DOHH2 (cell line): ENCODE measurements at regions not wholly inside any gene's neighbourhood (a gene's known extent, or its start where the extent isn't known, plus 50 kb on each side); places are given as distances from the start of the nearest gene placed in this dataset.
A peak's percentile ranks its signal among the peaks of the same experiment; 100 is the strongest.

Experiments used
- H3F3A ChIP-seq: fragments of 200-600 bp; sonication (generic), shearing (Covaris generic); 2 replicates; pipeline ENCODE4 v1.6.0; 2016; ENCODE audit warnings: antibody characterized with exemption, mild to moderate bottlenecking; ENCODE audit not compliant: control insufficient read depth, insufficient read depth
- H3K27ac ChIP-seq: fragments of 200-600 bp; sonication (generic); 2 replicates; pipeline ENCODE4 v1.5.1; 2014; ENCODE audit warnings: low read depth, mild to moderate bottlenecking, low read length, moderate library complexity
- H3K27me3 ChIP-seq: fragments of 200-600 bp; sonication (generic); 2 replicates; pipeline ENCODE4 v1.6.1; 2014; ENCODE audit warnings: mild to moderate bottlenecking, low read length, mixed read lengths; ENCODE audit not compliant: control insufficient read depth
- H3K36me3 ChIP-seq: fragments of 200-600 bp; sonication (generic); 2 replicates; pipeline ENCODE4 v1.6.1; 2014; ENCODE audit warnings: mild to moderate bottlenecking, low read length, moderate library complexity, mixed read lengths; ENCODE audit not compliant: control insufficient read depth
- H3K4me1 ChIP-seq: fragments of 200-600 bp; sonication (generic); 2 replicates; pipeline ENCODE4 v1.6.1; 2014; ENCODE audit warnings: mild to moderate bottlenecking, low read length, mixed read lengths; ENCODE audit not compliant: control insufficient read depth
- H3K4me2 ChIP-seq: fragments of 200-600 bp; sonication (generic); 2 replicates; pipeline ENCODE4 v1.6.0; 2014; ENCODE audit warnings: mild to moderate bottlenecking, low read length, moderate library complexity
- H3K4me3 ChIP-seq: fragments of 200-600 bp; sonication (generic); 2 replicates; pipeline ENCODE4 v1.5.1; 2014; ENCODE audit warnings: mild to moderate bottlenecking, low read length, mixed read lengths
- H3K79me2 ChIP-seq: fragments of 200-600 bp; sonication (generic); 2 replicates; pipeline ENCODE4 v1.6.1; 2014; ENCODE audit warnings: mild to moderate bottlenecking, low read length, mixed read lengths; ENCODE audit not compliant: control insufficient read depth
- H3K9me2 ChIP-seq: fragments of 200-600 bp; sonication (generic); replicated peaks from 2 replicates; pipeline ENCODE4 v1.6.1; 2014; ENCODE audit warnings: mild to moderate bottlenecking, low read length, mixed read lengths; ENCODE audit not compliant: control insufficient read depth
- H3K9me3 ChIP-seq: fragments of 200-600 bp; sonication (generic); 2 replicates; pipeline ENCODE4 v1.6.1; 2014; ENCODE audit warnings: antibody characterized with exemption, low read length, mixed read lengths; ENCODE audit not compliant: control insufficient read depth, insufficient read depth
- H4K20me1 ChIP-seq: fragments of 200-600 bp; sonication (generic); 2 replicates; pipeline ENCODE4 v1.6.0; 2014; ENCODE audit warnings: low read depth, mild to moderate bottlenecking, antibody characterized with exemption, low read length, moderate library complexity; ENCODE audit not compliant: control insufficient read depth, insufficient read depth
- EZH2phosphoT487 ChIP-seq: fragments of 200-600 bp; sonication (generic); IDR thresholded peaks from 2 replicates; pipeline ENCODE4 v1.6.1; 2017; ENCODE audit warnings: borderline replicate concordance, mild to moderate bottlenecking, antibody characterized with exemption, low read length, moderate library complexity, mixed read lengths
- TF ChIP-seq, protein P1 (sequence below): fragments of 200-600 bp; sonication (generic); IDR thresholded peaks from one replicate; pipeline ENCODE4 v1.5.1; 2014; ENCODE audit warnings: antibody characterized with exemption, mild to moderate bottlenecking, low read depth, low read length; ENCODE audit not compliant: poor library complexity, severe bottlenecking

DNA sequence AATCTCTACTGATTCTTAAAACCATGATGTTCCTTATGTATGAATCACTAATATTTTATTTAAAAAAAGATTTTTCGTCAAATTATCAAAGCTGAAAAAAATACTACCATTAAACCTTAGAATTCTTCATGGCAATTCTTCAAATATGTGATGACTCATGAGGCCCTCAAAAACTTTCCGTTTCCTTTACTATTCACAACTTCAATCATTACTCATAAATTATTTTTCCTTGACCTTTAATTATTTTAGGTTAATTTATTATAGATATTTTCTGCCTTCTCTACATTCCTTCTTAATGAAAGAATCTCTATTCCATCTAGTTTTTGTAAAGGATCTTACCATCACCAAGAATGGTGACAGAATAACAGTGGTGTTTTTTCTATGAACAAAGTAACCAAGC lies 162.1 kb upstream of the SOX5 start:
- no peak overlapping the region for H3K27ac ChIP-seq
- no peaks in the 10 kb centered on the region for H3K36me3 ChIP-seq
- H3K4me2 ChIP-seq: no peak overlapping the region
- no peaks in the 10 kb centered on the region for H3K4me1 ChIP-seq
- no peak overlapping the region for H3K4me3 ChIP-seq
- no peaks in the 10 kb centered on the region for H3K27me3 ChIP-seq
- H3F3A ChIP-seq: no peaks in the 10 kb centered on the region
- no peaks in the 10 kb centered on the region for H3K9me2 ChIP-seq
- H3K9me3 ChIP-seq: no peaks in the 10 kb centered on the region
- H3K79me2 ChIP-seq: no peaks in the 10 kb centered on the region
- no peak for TF ChIP-seq EZH2phosphoT487
- no peaks in the 10 kb centered on the region for H4K20me1 ChIP-seq

DNA sequence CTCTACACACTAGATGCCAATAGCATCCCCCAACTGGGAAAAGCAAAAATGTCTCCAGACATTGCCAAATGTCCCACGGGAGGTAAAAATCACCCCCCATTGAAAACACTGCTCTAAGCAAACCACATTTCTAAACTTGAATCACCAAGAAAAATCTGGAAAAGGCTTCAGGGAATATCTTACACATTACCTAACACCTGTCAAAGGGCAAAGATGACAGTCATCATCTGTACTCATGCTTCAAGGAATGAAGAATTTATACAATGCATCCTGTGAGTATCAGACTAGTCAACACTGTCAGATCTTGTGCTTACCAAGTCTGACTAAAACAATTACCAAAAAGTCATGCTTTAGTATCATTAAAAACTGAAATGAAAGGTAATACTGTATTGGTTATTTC lies 161.6 kb upstream of the SOX5 start:
- TF ChIP-seq, protein P1, sequence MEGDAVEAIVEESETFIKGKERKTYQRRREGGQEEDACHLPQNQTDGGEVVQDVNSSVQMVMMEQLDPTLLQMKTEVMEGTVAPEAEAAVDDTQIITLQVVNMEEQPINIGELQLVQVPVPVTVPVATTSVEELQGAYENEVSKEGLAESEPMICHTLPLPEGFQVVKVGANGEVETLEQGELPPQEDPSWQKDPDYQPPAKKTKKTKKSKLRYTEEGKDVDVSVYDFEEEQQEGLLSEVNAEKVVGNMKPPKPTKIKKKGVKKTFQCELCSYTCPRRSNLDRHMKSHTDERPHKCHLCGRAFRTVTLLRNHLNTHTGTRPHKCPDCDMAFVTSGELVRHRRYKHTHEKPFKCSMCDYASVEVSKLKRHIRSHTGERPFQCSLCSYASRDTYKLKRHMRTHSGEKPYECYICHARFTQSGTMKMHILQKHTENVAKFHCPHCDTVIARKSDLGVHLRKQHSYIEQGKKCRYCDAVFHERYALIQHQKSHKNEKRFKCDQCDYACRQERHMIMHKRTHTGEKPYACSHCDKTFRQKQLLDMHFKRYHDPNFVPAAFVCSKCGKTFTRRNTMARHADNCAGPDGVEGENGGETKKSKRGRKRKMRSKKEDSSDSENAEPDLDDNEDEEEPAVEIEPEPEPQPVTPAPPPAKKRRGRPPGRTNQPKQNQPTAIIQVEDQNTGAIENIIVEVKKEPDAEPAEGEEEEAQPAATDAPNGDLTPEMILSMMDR: no peak
- no peak for TF ChIP-seq EZH2phosphoT487
- Histone ChIP-seq H3K4me3 (no peak overlapping the region), H3K4me2 (no peak overlapping the region), H3K4me1 (no peaks in the 10 kb centered on the region), H3K9me2 (no peaks in the 10 kb centered on the region), H4K20me1 (no peaks in the 10 kb centered on the region), H3K9me3 (no peaks in the 10 kb centered on the region), H3F3A (no peaks in the 10 kb centered on the region), H3K27me3 (no peaks in the 10 kb centered on the region), H3K27ac (no peak overlapping the region), H3K36me3 (no peaks in the 10 kb centered on the region), H3K79me2 (no peaks in the 10 kb centered on the region)

DNA sequence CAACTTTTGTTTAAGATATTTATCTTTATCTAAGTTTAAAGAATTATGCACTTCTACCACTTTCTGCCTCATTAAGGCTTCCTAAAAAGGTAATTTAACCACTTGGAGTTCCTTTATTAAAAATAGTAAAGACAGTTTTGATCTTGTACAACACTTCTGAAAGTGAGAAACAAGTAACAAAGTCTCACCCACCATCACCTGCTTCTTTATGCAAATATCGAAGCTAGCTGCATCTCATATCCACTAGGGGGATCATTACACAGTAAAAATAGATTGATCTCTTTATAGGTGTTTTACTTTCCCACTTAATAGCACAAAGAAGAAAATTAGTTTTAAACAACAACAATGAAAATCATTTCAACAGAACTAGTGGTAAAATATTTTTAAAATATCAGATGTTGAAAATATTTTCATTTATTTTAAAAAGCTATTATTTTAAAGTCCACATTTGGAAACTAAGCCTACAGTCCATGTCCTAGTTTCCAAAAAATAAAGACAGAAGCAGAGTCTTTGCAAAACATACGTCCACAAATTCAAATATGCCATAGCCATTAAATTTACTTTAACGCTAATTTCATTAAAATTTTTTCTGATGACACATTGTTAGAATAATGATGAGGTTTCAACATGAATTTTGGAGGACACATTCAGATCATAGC lies 160.0 kb upstream of the SOX5 start:
- no peak overlapping the region for H3K4me2 ChIP-seq

DNA sequence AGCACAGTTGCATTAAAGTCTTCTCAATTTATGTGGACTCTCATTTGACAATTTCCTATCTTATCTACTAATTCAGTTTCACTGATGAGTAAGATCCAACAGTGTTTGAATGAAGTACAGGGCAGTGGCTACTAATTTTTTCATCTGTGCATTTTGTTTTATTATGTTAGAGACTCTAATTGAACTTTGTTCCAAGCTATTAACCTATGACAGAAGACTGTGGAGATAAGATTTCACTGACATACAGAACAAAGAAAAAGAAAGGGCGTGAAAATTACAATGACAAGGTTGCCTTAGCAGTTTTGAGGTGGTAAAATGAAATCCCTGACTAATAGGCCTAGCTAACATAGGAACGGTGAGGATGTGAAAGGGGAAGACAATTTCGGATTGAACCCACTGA lies 153.2 kb upstream of the SOX5 start:
- peaks cover 7% of the 10 kb centered on the region; the same call in 1 of the 2 replicates for H3K27me3 ChIP-seq
- no peaks in the 10 kb centered on the region for H3K36me3 ChIP-seq
- no peaks in the 10 kb centered on the region for H3K9me2 ChIP-seq
- no peak overlapping the region for H3K4me3 ChIP-seq
- no peaks in the 10 kb centered on the region for H4K20me1 ChIP-seq
- H3K79me2 ChIP-seq: no peaks in the 10 kb centered on the region
- H3K9me3 ChIP-seq: no peaks in the 10 kb centered on the region
- TF ChIP-seq EZH2phosphoT487: no peak
- TF ChIP-seq, protein P1: no peak
- H3K4me1 ChIP-seq: no peaks in the 10 kb centered on the region
- H3K27ac ChIP-seq: no peak overlapping the region
- no peaks in the 10 kb centered on the region for H3F3A ChIP-seq
- no peak overlapping the region for H3K4me2 ChIP-seq

More for the DNA sequence above, 160.0 kb upstream of the SOX5 start:
- Histone ChIP-seq H4K20me1 (no peaks in the 10 kb centered on the region), H3F3A (no peaks in the 10 kb centered on the region), H3K27me3 (no peaks in the 10 kb centered on the region), H3K27ac (no peak overlapping the region), H3K9me3 (no peaks in the 10 kb centered on the region), H3K36me3 (no peaks in the 10 kb centered on the region), H3K4me3 (no peak overlapping the region), H3K9me2 (no peaks in the 10 kb centered on the region), H3K4me1 (no peaks in the 10 kb centered on the region), H3K79me2 (no peaks in the 10 kb centered on the region)
- TF ChIP-seq EZH2phosphoT487: no peak
- TF ChIP-seq, protein P1: peak; percentile 45
